Esophagus squamous epithelium (tissue), 5 donors: ENCODE measurements at regions not wholly inside any gene's neighbourhood (a gene's known extent, or its start where the extent isn't known, plus 50 kb on each side); places are given as distances from the start of the nearest gene placed in this dataset.
"Not testable (repeated sequence)": the region's sequence is repeated elsewhere in the genome, so short reads cannot be mapped to it uniquely, and the experiment has no call there.

Experiments used
- DNase-seq: peaks from one replicate; lab custom pipeline; 2025; lab: John Stamatoyannopoulos, UW
- H3K27ac ChIP-seq, 4 donors: fragments of 200-600 bp; sonication (generic); one replicate each; pipeline ENCODE4 v1.5.1; 2016 to 2019; ENCODE audit warnings: mild to moderate bottlenecking in 1 of 4
- H3K27me3 ChIP-seq, 4 donors: fragments of 200-600 bp; sonication (generic); 1 replicate in 3 of 4; 2 replicates in 1 of 4; pipeline versions ENCODE4 v1.5.1 to v1.6.0; 2017 to 2021; ENCODE audit warnings: antibody characterized with exemption in 1 of 4
- H3K36me3 ChIP-seq, 3 donors: fragments of 200-600 bp; sonication (generic); one replicate each; pipeline ENCODE4 v1.5.1; 2016 to 2019
- H3K4me1 ChIP-seq, 3 donors: fragments of 200-600 bp; sonication (generic); one replicate each; pipeline ENCODE4 v1.5.1; 2017 to 2019
- H3K4me3 ChIP-seq, 4 donors: fragments of 200-600 bp; sonication (generic); 1 replicate in 3 of 4; 2 replicates in 1 of 4; pipeline ENCODE4 v1.5.1; 2016 to 2019; ENCODE audit warnings: mild to moderate bottlenecking in 2 of 4, moderate library complexity in 1 of 4
- H3K9me3 ChIP-seq, 3 donors: fragments of 200-600 bp; sonication (generic); one replicate each; pipeline ENCODE4 v1.5.1; 2016 to 2019
- POLR2A ChIP-seq, 4 donors: fragments of 450-650 bp; IDR thresholded peaks; one replicate each; pipeline ENCODE4 v1.6.1; 2017; ENCODE audit warnings: antibody characterized with exemption in 4 of 4, mild to moderate bottlenecking in 4 of 4, moderate library complexity in 3 of 4
- WGBS, 2 donors: methylation state at CpG; one replicate each; pipeline ENCODE4 v1.1.5; 2018; 5-methylcytosine and 5-hydroxymethylcytosine counted together
- intact Hi-C: fragments of 100-400 bp; cut with DNase I; formaldehyde crosslinking; loops from one replicate; pipeline ENCODE4 v1.15.0; 2022
- TF ChIP-seq, protein P1 (sequence below), 6 experiments: fragments of 450-650 bp in 4 of 6; fragments of 200-600 bp in 2 of 6; sonication (generic) in 2 of 6; IDR thresholded peaks; one replicate each; pipeline ENCODE4 v1.5.1; 2016 to 2019; ENCODE audit warnings: antibody characterized with exemption in 6 of 6, mild to moderate bottlenecking in 4 of 6, moderate library complexity in 4 of 6
- donor health status: DM: yes; HTN: yes; CAD: no.

DNA sequence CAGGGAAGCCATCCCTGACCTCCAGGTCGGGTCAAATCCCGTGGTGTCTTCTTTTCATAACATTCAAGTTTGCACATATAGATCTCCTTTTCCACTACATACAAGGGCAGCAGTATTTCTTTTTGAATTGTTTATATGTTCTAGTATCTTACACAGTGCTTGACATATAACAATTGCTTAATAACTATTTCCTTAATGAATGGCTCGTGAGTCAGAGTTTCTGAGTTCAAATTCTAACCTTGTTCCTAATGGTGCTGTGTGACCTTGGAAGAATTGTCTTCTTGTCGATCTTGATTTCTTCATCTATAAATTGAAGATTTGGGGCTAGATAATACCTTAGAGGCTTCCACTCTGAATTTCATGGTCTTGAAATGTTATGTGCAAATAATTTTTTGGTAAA lies 57.2 kb upstream of the PELI2 start:
- intact Hi-C loops, result no loop called here
- no peak for TF ChIP-seq POLR2A (IDR thresholded peaks at IDR 0.05)
- TF ChIP-seq, protein P1, sequence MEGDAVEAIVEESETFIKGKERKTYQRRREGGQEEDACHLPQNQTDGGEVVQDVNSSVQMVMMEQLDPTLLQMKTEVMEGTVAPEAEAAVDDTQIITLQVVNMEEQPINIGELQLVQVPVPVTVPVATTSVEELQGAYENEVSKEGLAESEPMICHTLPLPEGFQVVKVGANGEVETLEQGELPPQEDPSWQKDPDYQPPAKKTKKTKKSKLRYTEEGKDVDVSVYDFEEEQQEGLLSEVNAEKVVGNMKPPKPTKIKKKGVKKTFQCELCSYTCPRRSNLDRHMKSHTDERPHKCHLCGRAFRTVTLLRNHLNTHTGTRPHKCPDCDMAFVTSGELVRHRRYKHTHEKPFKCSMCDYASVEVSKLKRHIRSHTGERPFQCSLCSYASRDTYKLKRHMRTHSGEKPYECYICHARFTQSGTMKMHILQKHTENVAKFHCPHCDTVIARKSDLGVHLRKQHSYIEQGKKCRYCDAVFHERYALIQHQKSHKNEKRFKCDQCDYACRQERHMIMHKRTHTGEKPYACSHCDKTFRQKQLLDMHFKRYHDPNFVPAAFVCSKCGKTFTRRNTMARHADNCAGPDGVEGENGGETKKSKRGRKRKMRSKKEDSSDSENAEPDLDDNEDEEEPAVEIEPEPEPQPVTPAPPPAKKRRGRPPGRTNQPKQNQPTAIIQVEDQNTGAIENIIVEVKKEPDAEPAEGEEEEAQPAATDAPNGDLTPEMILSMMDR (IDR thresholded peaks at IDR 0.05), result no peak
- WGBS, 2 donors, result 54 to 62% methylated on average over 4 of the region's 4 CpGs

DNA sequence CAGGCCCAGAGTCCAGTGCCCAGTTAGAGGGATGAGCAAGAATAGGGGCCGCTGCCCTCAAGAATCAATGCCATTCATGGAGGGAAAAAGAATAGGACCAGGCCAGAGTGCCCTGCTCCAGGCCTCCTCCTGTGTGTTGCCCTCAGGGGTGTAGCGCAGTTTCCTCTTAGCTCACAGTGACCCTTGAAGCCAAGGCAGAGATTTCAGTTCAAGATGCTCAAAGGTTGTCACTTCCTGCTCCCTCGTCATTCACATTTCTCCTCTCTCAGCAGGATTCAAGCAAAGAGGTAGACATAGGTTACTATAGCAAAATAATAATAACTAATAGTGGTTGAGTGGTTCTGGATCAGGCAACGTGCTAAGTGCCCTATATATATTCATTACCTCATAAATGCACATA lies 55.1 kb upstream of the PELI2 start:
- 71 to 75% methylated on average over 3 to 4 of the region's 4 CpGs for WGBS, 2 donors
- H3K36me3 ChIP-seq, result no peaks in the 10 kb centered on the region
- no peaks in the 10 kb centered on the region for H3K4me1 ChIP-seq
- no peak for DNase-seq
- peaks cover 0 to 2% (median 0%) of the 10 kb centered on the region in 4 donors for H3K27me3 ChIP-seq
- H3K9me3 ChIP-seq, result no peaks in the 10 kb centered on the region
- intact Hi-C loops, result no loop called here
- no peak overlapping the region for H3K27ac ChIP-seq
- H3K4me3 ChIP-seq, result no peak overlapping the region
- no peak for TF ChIP-seq POLR2A (IDR thresholded peaks at IDR 0.05)
- TF ChIP-seq, protein P1 (IDR thresholded peaks at IDR 0.05), result no peak

More for the DNA sequence above, 57.2 kb upstream of the PELI2 start:
- no peaks in the 10 kb centered on the region for H3K36me3 ChIP-seq
- H3K27ac ChIP-seq, result no peak overlapping the region
- no peak for DNase-seq
- H3K27me3 ChIP-seq, result peaks cover 0 to 2% (median 0%) of the 10 kb centered on the region in 4 donors
- no peaks in the 10 kb centered on the region for H3K9me3 ChIP-seq
- no peaks in the 10 kb centered on the region for H3K4me1 ChIP-seq
- no peak overlapping the region for H3K4me3 ChIP-seq

DNA sequence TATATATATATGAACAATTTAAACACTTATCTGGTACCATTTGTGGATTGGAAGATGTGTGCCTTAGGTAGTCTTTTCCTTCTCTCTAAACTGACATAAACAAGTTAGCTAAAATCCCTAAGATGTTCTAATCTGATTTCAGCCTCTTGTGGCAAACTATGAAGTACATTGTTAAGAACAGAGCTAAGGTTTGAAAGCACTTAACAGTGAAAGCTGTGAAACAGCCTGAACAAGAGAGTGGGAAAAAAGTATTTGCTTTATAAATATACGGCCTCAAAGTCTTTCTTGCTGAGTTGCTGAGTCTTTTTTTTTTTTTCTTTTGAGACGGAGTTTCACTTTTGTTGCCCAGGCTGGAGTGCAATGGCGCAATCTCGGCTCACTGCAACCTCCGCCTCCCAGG lies 53.7 kb upstream of the PELI2 start:
- H3K27ac ChIP-seq, result no peak overlapping the region
- H3K4me3 ChIP-seq, result no peak overlapping the region
- 78 to 84% methylated on average over 5 of the region's 5 CpGs for WGBS, 2 donors
- no peaks in the 10 kb centered on the region for H3K36me3 ChIP-seq
- H3K27me3 ChIP-seq, result peaks cover 0 to 2% (median 0%) of the 10 kb centered on the region in 4 donors
- H3K4me1 ChIP-seq, result no peaks in the 10 kb centered on the region
- no peak for DNase-seq
- TF ChIP-seq POLR2A (IDR thresholded peaks at IDR 0.05), result no peak
- no peaks in the 10 kb centered on the region for H3K9me3 ChIP-seq
- intact Hi-C loops, result no loop called here

DNA sequence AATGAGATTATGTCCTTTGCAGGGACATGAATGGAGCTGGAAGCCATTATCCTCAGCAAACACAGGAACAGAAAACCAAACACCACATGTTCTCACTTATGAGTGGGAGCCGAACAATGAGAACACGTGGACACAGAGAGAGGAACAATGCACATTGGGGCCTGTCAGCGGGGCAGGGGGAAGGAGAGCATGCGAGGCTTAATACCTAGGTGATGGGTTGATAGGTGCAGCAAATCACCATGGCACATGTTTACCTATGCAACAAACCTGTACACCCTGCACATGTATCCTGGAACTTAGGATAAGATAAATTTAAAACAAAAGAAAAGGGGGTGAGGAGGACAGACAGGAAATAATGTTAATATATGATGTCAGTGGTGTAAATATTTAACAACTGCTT lies 53.0 kb upstream of the PELI2 start:
- DNase-seq, H3K9me3 ChIP-seq, H3K36me3 ChIP-seq, H3K4me1 ChIP-seq, H3K27me3 ChIP-seq, H3K4me3 ChIP-seq, intact Hi-C loops, H3K27ac ChIP-seq: not testable (repeated sequence)
- WGBS, 2 donors, result 78 to 89% methylated on average over 4 of the region's 4 CpGs

DNA sequence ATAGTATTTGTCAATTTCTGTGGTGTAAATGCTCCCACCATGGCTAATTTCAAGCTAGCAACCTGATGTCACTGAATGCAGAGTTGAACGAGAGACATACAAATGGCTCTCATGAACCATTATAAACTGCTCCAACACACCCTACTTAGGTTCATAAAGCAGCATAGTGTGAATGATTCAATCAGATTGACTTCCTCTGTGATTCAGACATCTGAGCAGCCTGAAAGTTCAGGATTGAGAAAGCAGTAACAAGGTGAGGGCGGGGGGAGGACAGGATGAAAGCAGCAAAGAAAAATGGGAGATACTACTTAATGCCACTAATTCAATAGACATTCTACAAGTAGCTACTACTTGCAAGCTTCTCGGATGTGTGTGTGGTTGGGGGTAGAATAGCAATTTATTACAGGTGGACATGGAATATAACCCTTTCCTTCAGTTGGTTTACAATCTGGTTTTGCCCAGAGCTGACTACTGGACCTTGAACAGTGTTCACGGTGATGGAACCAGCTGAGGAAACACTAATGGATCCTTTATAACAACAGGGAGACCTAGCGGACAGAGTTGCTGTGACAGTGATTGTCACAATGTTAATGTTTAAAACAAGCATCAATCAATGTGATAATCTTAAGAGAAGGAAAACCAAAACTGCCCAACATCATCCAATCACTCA lies 52.5 kb upstream of the PELI2 start:
- Histone ChIP-seq H3K4me3 (no peak overlapping the region), H3K36me3 (no peaks in the 10 kb centered on the region), H3K4me1 (no peaks in the 10 kb centered on the region), H3K9me3 (no peaks in the 10 kb centered on the region), H3K27me3 (no peaks in the 10 kb centered on the region), H3K27ac (no peak overlapping the region)
- 83 to 90% methylated on average over 5 of the region's 5 CpGs for WGBS, 2 donors
- TF ChIP-seq POLR2A (IDR thresholded peaks at IDR 0.05), result no peak
- TF ChIP-seq, protein P1 (IDR thresholded peaks at IDR 0.05), result no peak
- intact Hi-C loops, result no loop called here
- DNase-seq, result no peak
